ENCODE measurements at regions not wholly inside any gene's neighbourhood (a gene's known extent, or its start where the extent isn't known, plus 50 kb on each side); places are given as distances from the start of the nearest gene placed in this dataset.

DNA sequence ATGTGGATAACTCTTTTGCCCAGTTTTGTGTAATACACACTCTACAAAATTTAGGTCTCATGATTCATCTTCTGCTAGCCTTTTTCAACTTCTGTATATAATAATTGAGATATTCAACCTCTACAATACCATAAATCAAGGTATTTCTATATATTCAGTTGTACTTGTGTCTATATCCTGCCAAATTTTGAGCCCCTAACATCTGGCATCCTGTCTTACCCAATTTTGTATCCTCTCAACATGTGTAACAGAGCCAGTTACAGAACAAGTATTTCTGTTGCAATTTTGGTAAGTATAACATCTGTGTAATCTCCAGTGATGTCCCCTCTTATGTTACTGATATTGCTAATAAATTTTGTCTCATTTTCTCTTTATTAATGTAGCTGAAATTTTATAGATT, 145.8 kb downstream of the TRIB2 start:
- Histone ChIP-seq H3K4me1 (no peaks in the 10 kb centered on the region), H3K27me3 (no peaks in the 10 kb centered on the region), H3K27ac (no peak overlapping the region), H3K4me3 (no peak overlapping the region), H3K9me3 (peaks cover 4 to 6% of the 10 kb centered on the region in 2 donors), H3K36me3 (no peaks in the 10 kb centered on the region)
- intact Hi-C loops (cut with DNase I) = no loop called here
- TF ChIP-seq, protein P1, sequence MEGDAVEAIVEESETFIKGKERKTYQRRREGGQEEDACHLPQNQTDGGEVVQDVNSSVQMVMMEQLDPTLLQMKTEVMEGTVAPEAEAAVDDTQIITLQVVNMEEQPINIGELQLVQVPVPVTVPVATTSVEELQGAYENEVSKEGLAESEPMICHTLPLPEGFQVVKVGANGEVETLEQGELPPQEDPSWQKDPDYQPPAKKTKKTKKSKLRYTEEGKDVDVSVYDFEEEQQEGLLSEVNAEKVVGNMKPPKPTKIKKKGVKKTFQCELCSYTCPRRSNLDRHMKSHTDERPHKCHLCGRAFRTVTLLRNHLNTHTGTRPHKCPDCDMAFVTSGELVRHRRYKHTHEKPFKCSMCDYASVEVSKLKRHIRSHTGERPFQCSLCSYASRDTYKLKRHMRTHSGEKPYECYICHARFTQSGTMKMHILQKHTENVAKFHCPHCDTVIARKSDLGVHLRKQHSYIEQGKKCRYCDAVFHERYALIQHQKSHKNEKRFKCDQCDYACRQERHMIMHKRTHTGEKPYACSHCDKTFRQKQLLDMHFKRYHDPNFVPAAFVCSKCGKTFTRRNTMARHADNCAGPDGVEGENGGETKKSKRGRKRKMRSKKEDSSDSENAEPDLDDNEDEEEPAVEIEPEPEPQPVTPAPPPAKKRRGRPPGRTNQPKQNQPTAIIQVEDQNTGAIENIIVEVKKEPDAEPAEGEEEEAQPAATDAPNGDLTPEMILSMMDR (IDR thresholded peaks at IDR 0.05) = no peak
- DNase-seq (ENCODE audit: low spot score in 2 of 2) = no peak

DNA sequence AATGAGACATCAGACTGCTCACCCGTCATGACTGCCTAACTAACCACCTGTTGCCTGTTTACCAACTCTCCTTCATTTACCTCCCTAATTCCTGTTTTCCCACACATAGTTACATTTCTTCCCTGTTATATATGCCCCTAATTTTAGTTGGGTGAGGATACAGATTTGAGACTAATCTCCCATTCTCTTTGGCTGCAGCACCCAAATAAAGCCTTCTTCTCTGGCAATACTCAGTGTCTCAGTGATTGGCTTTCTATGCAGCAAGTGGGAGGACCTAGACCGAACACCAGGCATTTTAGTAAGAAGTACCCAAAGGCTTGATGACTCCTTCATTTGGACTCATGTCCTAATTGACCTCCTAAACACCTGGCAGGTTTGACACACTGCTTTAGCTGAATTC, 147.2 kb downstream of the TRIB2 start:
- intact Hi-C loops (cut with DNase I) = no loop called here
- TF ChIP-seq, protein P1 (IDR thresholded peaks at IDR 0.05) = no peak

DNA sequence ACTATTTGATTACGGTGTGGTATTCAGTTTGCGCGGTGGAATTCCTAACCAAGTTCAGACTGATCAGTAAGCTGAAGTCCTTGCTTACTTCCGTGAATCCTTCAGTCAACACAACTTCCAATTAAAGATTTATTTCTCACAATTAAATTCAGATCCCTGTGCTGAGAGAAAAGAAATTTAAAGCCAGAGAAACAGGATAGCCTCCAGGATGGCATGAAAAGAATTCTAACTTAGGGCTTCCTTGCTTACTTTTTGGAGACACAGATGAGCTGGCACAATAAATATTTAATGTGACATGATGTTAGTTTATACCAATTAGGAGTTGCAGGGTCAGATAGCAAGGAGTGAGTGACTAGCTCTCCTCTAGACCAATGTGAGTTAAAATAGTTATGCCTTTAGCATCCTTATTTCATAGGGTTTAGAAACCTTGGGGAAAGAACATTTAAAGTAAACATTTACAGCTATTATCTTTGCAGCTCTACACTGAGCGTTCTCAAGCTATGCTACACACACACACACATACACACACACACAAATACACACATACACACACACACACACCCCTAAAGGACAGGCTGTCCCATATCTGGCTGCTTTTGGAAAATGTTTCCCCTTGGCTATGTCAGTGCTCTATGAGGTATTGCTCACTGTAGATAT, 151.0 kb downstream of the TRIB2 start:
- intact Hi-C loops (cut with DNase I) = no loop called here
- no peaks in the 10 kb centered on the region for H3K36me3 ChIP-seq
- no peak overlapping the region for H3K4me3 ChIP-seq
- TF ChIP-seq, protein P1 (IDR thresholded peaks at IDR 0.05) = no peak
- no peak overlapping the region for H3K27ac ChIP-seq
- no peaks in the 10 kb centered on the region for H3K4me1 ChIP-seq
- no peak for DNase-seq (ENCODE audit: low spot score in 2 of 2)
- no peaks in the 10 kb centered on the region for H3K27me3 ChIP-seq
- peaks cover 4 to 6% of the 10 kb centered on the region in 2 donors for H3K9me3 ChIP-seq

More for the DNA sequence above, 147.2 kb downstream of the TRIB2 start:
- no peak overlapping the region for H3K4me3 ChIP-seq
- no peaks in the 10 kb centered on the region for H3K36me3 ChIP-seq
- H3K27ac ChIP-seq = no peak overlapping the region
- H3K4me1 ChIP-seq = no peaks in the 10 kb centered on the region
- H3K9me3 ChIP-seq = peaks cover 4 to 6% of the 10 kb centered on the region in 2 donors
- no peaks in the 10 kb centered on the region for H3K27me3 ChIP-seq
- DNase-seq (ENCODE audit: low spot score in 2 of 2) = no peak

DNA sequence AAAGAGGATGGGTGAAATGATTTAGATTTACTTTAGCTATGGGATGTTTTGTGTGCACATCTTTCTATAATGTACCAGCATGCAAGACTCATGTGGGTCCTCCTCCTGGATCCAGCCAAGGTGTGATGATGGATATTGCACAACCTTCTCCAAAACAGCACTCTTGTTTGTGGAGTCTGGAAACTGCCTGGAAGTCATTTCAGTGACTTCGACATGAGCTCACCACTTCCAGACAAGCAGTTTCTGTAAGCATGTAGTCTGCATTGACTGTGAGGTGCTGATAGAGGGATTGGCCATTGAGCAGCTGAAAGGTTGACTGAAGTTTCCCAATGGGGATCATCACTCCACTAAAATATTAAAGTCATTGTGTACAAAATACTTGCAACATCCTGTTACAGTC, 154.0 kb downstream of the TRIB2 start:
- Histone ChIP-seq H3K27ac (no peak overlapping the region), H3K9me3 (no peaks in the 10 kb centered on the region), H3K4me1 (no peaks in the 10 kb centered on the region), H3K27me3 (no peaks in the 10 kb centered on the region), H3K36me3 (no peaks in the 10 kb centered on the region), H3K4me3 (no peak overlapping the region)
- DNase-seq (ENCODE audit: low spot score in 2 of 2) = no peak
- intact Hi-C loops (cut with DNase I) = no loop called here
- TF ChIP-seq, protein P1 (IDR thresholded peaks at IDR 0.05) = no peak

DNA sequence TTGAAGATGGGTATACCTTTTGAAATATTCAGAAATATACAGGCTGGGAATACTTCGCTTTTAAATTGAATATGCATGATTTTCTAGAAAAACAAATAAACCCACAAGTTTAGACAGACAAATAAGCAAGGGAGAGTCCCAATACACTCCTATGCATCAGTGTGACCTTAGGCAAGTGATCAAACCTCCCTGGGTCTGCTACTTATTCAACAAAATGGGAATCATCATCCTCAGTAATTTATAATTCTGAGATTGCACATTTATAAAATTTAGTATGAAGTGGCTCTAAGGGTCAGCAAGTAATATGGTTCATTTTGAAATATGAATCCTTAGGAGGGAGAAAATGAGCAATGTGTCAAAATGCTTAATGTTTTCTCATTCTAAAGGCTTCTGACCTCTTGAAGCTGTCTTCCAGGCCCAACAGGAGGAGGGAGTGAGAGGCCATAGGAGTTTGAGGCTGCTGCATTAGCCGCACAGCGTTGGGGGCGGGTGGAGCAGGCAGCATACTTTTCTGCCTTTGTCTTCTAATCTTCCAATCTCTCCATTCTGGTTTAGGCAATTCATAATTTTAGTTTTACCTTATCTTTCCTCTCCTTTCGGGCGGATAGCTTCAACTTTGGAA, 155.1 kb downstream of the TRIB2 start:
- intact Hi-C loops (cut with DNase I) = no loop called here
- no peak overlapping the region for H3K4me3 ChIP-seq
- TF ChIP-seq, protein P1 (IDR thresholded peaks at IDR 0.05) = no peak
- no peaks in the 10 kb centered on the region for H3K9me3 ChIP-seq
- no peaks in the 10 kb centered on the region for H3K36me3 ChIP-seq
- DNase-seq (ENCODE audit: low spot score in 2 of 2) = no peak
- no peak overlapping the region for H3K27ac ChIP-seq
- H3K27me3 ChIP-seq = no peaks in the 10 kb centered on the region
- H3K4me1 ChIP-seq = no peaks in the 10 kb centered on the region
